Heart left ventricle (tissue), 16 donors: ENCODE measurements at regions not wholly inside any gene's neighbourhood (a gene's known extent, or its start where the extent isn't known, plus 50 kb on each side); places are given as distances from the start of the nearest gene placed in this dataset.
A peak's percentile ranks its signal among the peaks of the same experiment; 100 is the strongest.
"Not testable (repeated sequence)": the region's sequence is repeated elsewhere in the genome, so short reads cannot be mapped to it uniquely, and the experiment has no call there.

Source experiments
- ATAC-seq, 4 donors: fragments of 200-7000 bp; cut with Tn5 transposase; one replicate each; pipeline ENCODE4 v1.9.1; 2020 to 2022; ENCODE audit warnings: moderate library complexity in 4 of 4, mild to moderate bottlenecking in 3 of 4, moderate number of reproducible peaks in 1 of 4
- DNase-seq, 5 donors: peaks; one replicate each; pipeline ENCODE4 v3.0.0-alpha.2; 2020
- H3K27ac ChIP-seq, 12 donors: fragments of 200-600 bp; sonication (generic) in 4 of 12; one replicate each; pipeline versions ENCODE4 v1.5.0 to v1.8.0; 2016 to 2022; ENCODE audit warnings: mild to moderate bottlenecking in 2 of 12
- H3K27me3 ChIP-seq, 9 donors: fragments of 200-600 bp; sonication (generic) in 2 of 9; one replicate each; pipeline versions ENCODE4 v1.5.1 to v1.8.0; 2016 to 2022; ENCODE audit warnings: mild to moderate bottlenecking in 3 of 9
- H3K36me3 ChIP-seq, 9 donors: fragments of 200-600 bp; sonication (generic) in 2 of 9; one replicate each; pipeline versions ENCODE4 v1.5.0 to v1.8.0; 2018 to 2022; ENCODE audit warnings: mild to moderate bottlenecking in 2 of 9
- H3K4me1 ChIP-seq, 12 donors: fragments of 200-600 bp; sonication (generic) in 4 of 12; one replicate each; pipeline versions ENCODE4 v1.5.0 to v1.8.0; 2016 to 2022; ENCODE audit warnings: mild to moderate bottlenecking in 3 of 12
- H3K4me3 ChIP-seq, 12 donors: fragments of 200-600 bp; sonication (generic) in 4 of 12; one replicate each; pipeline versions ENCODE4 v1.5.0 to v1.8.0; 2017 to 2022; ENCODE audit warnings: mild to moderate bottlenecking in 9 of 12, moderate library complexity in 4 of 12
- H3K9me3 ChIP-seq, 12 donors: fragments of 200-600 bp; sonication (generic) in 4 of 12; one replicate each; pipeline versions ENCODE4 v1.5.0 to v1.8.0; 2016 to 2022; ENCODE audit warnings: mild to moderate bottlenecking in 1 of 12
- CTCF ChIP-seq, 12 donors: fragments of 200-600 bp; sonication (generic) in 4 of 12; IDR thresholded peaks; one replicate each; pipeline versions ENCODE4 v1.5.0 to v1.8.0; 2018 to 2022; ENCODE audit warnings: antibody characterized with exemption in 12 of 12, mild to moderate bottlenecking in 5 of 12
- POLR2A ChIP-seq, 2 donors: fragments of 450-650 bp; IDR thresholded peaks; one replicate each; pipeline ENCODE4 v1.6.1; 2017; ENCODE audit warnings: antibody characterized with exemption in 2 of 2, mild to moderate bottlenecking in 2 of 2, moderate library complexity in 2 of 2
- WGBS, 4 donors: extraction: QIAGEN DNeasy Blood & Tissue Kit in 2 of 4; methylation state at CpG; one replicate each; pipeline versions ENCODE4 v1.1.5 to v1.1.7; 2013 to 2018; 5-methylcytosine and 5-hydroxymethylcytosine counted together
- intact Hi-C, 10 donors: fragments of 100-400 bp; cut with DNase I; formaldehyde crosslinking; loops; one replicate each; pipeline versions ENCODE4 v1.11.1 to v1.14.2; 2022
- donor health status: ischemic (EF 13 %, LVEDD 7.1; RV severe dilation, severe dysfunction).
- donor health status: healthy with polysubstance abuse.
- donor health status: DM: no; HTN: yes; CAD: no.
- donor health status: DM: no; HTN: no; CAD: no.
- donor health status: ischemic (EF 25% LVEDD 6.9; RV normal size, moderate dysfunction).
- donor health status: ischemic (EF 25% LVEDD 5.7; RV mildly dilated, moderate dysfunction).
- donor health status: healthy.
- donor health status: DM: yes; HTN: yes; CAD: no.
- donor health status: ischemic (EF 35%, LVEDD 5.7; RV mildly dilated, moderate dysfunction).
- donor health status: nonischemic (EF 11% LVEDD 7.7; RV severe dilation, severe dysfunction).
- donor health status: DM: yes; HTN: yes; CAD: no.
- donor health status: PGD.
- donor health status: ischemic (EF 29% LVEDD 5.4; RV normal size, mild dysfunction).
- donor health status: nonischemic (EF 23%, LVEDD 6.1; RV moderate dilation, normal function).

- Histone ChIP-seq H3K4me1 (no peaks in the 10 kb centered on the region), H3K27ac (no peak overlapping the region), H3K9me3 (peaks cover 0 to 12% (median 0%) of the 10 kb centered on the region in 12 donors), H3K36me3 (no peaks in the 10 kb centered on the region), H3K27me3 (no peaks in the 10 kb centered on the region), H3K4me3 (no peak overlapping the region)
- TF ChIP-seq CTCF (IDR thresholded peaks at IDR 0.05), result no peak
- TF ChIP-seq POLR2A (IDR thresholded peaks at IDR 0.05), result no peak
- DNase-seq (no peak), ATAC-seq (no peak)
- intact Hi-C loops, result no loop called here
Observed at GRCh38 chr2:228433721-228434120, 252.2 kb upstream of the SPHKAP start.

GRCh38 chr2:228432116-228432515, 250.6 kb upstream of the SPHKAP start:
- 54 to 69% (median 57%) methylated on average over 4 of the region's 4 CpGs for WGBS, 4 donors
- Histone ChIP-seq H3K36me3 (no peaks in the 10 kb centered on the region), H3K9me3 (peaks cover 0 to 28% (median 4%) of the 10 kb centered on the region in 12 donors), H3K4me1 (peaks cover 0 to under 1% (median 0%) of the 10 kb centered on the region in 12 donors), H3K27me3 (no peaks in the 10 kb centered on the region), H3K27ac (no peak overlapping the region), H3K4me3 (no peak overlapping the region)
- ATAC-seq (no peak), DNase-seq (no peak)
- TF ChIP-seq CTCF (IDR thresholded peaks at IDR 0.05), result no peak
- TF ChIP-seq POLR2A (IDR thresholded peaks at IDR 0.05), result no peak
- intact Hi-C loops, result no loop called here

GRCh38 chr2:228430986-228431385, 249.5 kb upstream of the SPHKAP start:
- TF ChIP-seq POLR2A (IDR thresholded peaks at IDR 0.05) (no peak), CTCF (IDR thresholded peaks at IDR 0.05) (no peak)
- no peaks in the 10 kb centered on the region for H3K27me3 ChIP-seq
- peaks cover 0 to 32% (median 5%) of the 10 kb centered on the region in 12 donors for H3K9me3 ChIP-seq
- 52 to 72% (median 60%) methylated on average over 1 of the region's 1 CpG for WGBS, 4 donors
- no peak for DNase-seq
- H3K36me3 ChIP-seq, result no peaks in the 10 kb centered on the region
- intact Hi-C loops, result no loop called here
- no peak for ATAC-seq
- H3K4me1 ChIP-seq, result peaks cover 0 to 5% (median 0%) of the 10 kb centered on the region in 12 donors
- no peak overlapping the region for H3K4me3 ChIP-seq
- no peak overlapping the region for H3K27ac ChIP-seq

GRCh38 chr2:228426502-228427216, 245.2 kb upstream of the SPHKAP start:
- Histone ChIP-seq H3K36me3 (no peaks in the 10 kb centered on the region), H3K4me3 (no peak overlapping the region), H3K9me3 (peaks cover 0 to 32% (median 5%) of the 10 kb centered on the region in 12 donors), H3K27ac (peak overlapping the region; percentile 8 to 86 (median 58)), H3K4me1 (peaks cover 0 to 5% (median 0%) of the 10 kb centered on the region in 12 donors), H3K27me3 (no peaks in the 10 kb centered on the region)
- intact Hi-C loops, result no loop called here
- TF ChIP-seq POLR2A (IDR thresholded peaks at IDR 0.05) (no peak), CTCF (IDR thresholded peaks at IDR 0.05) (no peak)
- ATAC-seq (peak; percentile 89 to 96 (median 94)), DNase-seq (no peak)
- 24 to 43% (median 31%) methylated on average over 1 of the region's 1 CpG for WGBS, 4 donors

- DNase-seq, intact Hi-C loops: not testable (repeated sequence)
Observed at GRCh38 chr2:228425411-228426060, 244.0 kb upstream of the SPHKAP start.

More at GRCh38 chr2:228425411-228426060, 244.0 kb upstream of the SPHKAP start:
- peak overlapping the region in 4 of 12 donors; percentile 56 to 73 (median 70) for H3K27ac ChIP-seq
- 74 to 87% (median 81%) methylated on average over 24 to 31 of the region's 31 CpGs for WGBS, 4 donors
- H3K4me1 ChIP-seq, ATAC-seq, H3K36me3 ChIP-seq, H3K4me3 ChIP-seq, H3K27me3 ChIP-seq: not testable (repeated sequence)
- H3K9me3 ChIP-seq, result peaks cover 0 to 32% (median 5%) of the 10 kb centered on the region in 12 donors
